Renal pelvis (tissue), 1 donor: ENCODE measurements at regions not wholly inside any gene's neighbourhood (a gene's known extent, or its start where the extent isn't known, plus 50 kb on each side); places are given as distances from the start of the nearest gene placed in this dataset.

Source experiments
- DNase-seq: peaks from one replicate; pipeline ENCODE4 v3.0.0-alpha.2; 2013

- DNase-seq, result no peak
Observed at GRCh38 chr19:30152510-30153291, 210.7 kb downstream of the URI1 start.

DNA sequence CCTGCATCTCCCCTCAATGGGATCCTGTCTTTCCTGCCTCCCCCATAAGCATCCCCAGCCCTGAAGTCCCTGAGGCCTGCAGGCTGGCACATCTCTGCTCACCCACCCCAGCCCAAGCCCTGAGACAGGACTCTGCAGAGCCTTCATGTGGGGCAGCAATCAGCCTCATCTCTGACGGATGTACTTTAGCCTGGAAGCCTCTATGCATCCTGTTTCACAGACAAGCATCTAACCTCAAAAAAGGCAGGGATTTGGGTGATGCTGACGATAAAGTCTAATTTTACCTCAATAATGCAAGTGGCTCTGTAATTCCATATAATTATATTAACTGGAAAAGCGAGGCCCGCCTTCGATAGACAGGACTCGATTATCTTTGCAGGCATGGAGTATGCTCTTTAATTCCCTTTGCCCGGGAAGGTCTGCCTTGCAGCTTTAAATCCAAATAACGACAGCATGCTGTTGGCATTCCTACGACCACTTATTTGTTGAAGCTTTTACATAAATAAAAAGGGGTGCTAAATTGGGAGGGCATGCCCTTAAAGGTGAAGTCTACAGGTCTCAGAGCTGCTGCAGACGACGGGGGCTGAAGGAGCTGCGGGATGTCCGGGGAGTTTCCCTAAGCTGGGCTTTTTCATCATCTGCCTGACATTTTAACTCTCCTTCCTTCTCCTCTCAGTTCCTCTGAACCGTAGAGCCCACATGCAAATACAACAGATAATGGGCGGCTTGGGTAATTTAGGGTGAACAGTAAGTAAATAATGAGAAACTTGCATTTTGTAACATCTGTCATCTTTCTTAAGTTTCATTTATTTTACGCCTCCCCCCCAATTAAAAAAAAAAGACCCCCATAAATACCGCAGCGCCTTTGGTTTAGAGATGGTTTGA lies 211.5 kb downstream of the URI1 start:
- DNase-seq, result no peak

- DNase-seq, result no peak
Observed at GRCh38 chr19:30154410-30154809, 212.4 kb downstream of the URI1 start.

DNA sequence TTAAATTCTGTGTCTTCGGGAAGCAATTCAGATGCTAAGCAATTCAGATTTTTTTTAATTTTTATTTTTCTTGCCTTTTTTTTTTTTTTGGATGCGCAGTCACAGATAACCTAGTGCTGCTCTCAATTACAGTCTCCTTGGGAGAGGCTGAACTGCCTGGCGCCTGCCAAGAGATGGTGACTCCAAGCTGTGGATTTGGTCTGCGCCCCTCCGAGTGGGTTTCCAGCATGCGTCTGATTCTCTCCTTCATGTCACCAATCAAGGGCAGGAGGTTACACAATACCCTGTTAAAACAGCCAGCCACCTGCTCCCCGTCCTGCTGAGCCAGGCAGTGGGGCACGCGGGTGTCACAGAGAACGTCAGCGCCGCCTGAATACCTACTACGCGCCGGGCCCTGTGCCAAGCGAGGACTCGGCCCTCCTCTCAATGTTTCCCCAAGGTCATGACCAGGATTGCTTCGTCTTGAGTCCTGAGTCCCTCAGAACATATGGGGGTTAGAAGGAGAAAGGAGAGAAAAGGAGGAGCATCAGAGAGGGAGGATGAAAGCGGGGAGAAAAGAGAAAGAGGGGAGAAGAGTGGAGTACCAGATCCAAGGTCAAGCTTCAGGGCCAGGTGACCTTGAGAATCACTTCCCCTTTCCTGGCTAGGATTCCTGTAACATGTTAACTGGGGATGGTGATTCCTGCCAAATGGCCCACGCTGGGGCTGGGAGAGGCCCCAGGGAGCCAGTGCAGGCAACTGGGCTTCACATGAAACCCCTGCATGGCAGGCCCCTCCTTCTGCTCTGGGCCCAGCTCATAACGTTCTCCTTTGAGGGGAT lies 213.6 kb downstream of the URI1 start:
- DNase-seq, result no peak

GRCh38 chr19:30156646-30157045 lies 214.6 kb downstream of the URI1 start:
- no peak for DNase-seq

DNA sequence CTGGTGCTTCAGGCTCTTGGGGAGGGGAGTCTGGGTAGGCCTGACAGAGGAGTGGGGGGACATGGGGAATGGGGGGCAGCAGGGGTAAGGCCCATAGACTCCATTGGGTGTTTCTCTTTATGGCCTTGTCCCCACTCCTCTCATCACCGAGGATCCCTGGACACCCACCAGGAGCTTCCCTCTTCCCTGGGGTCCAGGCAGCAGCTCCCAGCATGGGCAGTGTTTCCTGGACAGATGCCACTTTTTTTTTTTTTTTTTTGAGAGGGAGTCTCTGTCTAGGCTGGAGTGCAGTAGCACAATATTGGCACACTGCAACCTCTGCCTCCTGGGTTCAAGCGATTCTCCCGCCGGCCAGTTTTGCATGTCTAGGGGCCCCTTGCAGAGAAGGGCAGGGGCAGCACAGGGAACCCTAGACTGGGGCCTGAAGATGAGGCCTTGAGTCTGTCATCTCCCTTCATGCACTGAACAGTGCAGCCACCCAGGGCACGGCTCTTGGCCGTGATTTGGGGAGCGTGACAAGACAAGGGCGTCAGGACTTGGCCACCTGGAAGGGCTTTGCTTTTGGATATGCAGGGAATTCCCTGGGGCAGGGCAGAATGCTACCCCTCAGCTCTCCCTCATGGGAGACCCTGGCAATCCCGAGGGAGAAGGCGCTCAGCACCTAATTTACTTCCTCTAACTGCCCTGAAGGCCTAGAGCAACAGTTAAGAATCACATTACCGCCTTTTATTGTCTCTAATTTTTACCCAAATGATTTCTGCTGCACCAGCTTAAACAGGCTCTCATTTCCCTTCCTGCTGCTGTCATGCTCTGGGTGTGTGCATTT lies 213.9 kb upstream of the ZNF536 start:
- DNase-seq, result no peak

- DNase-seq, result no peak
Observed at GRCh38 chr19:30158893-30159245, 213.3 kb upstream of the ZNF536 start.

DNA sequence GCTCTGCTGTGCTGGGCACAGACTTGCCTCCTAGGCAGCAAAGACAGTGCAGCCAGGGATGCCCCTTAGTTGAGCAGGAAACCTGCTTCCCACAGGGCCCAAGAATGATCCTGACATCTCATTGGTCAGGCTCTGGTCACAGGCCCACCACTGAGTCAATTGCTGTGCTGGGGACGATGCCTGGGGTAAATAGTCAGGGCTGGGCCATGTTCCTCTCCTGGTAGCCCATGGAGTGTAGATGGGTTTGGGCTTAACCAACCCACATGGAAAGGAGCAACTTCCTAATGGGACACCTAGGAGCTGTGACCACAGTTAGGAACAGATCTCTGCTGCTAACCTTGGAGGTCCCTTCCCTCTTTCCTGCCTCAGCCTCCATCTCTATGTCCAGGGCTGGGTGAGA lies 212.5 kb upstream of the ZNF536 start:
- DNase-seq, result no peak

DNA sequence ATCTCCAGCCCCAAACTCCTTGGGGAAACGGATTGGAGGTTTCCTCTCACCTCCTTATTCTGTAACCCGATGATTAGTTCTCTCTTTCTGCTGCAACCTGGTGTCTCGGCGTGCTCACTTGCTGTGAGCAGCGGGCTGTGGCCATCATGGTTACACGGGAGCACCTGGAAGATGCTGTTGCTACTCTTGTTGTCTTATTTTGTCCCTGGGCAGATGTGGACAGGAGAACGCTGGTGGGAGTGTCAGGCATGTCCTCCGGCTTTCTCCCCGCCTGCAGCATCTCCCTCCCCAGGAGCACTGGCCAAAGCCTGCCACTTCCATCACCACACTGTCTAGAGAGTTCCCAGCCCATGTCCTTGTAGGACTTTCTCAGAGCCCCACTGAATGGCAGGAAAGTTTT lies 211.8 kb upstream of the ZNF536 start:
- DNase-seq, result no peak

GRCh38 chr19:30161021-30161655 lies 211.0 kb upstream of the ZNF536 start:
- no peak for DNase-seq

GRCh38 chr19:30161770-30162169 lies 210.4 kb upstream of the ZNF536 start:
- DNase-seq, result no peak

GRCh38 chr19:30162718-30163117 lies 209.5 kb upstream of the ZNF536 start:
- DNase-seq, result no peak

- DNase-seq, result no peak
Observed at GRCh38 chr19:30163663-30164062, 208.5 kb upstream of the ZNF536 start.

DNA sequence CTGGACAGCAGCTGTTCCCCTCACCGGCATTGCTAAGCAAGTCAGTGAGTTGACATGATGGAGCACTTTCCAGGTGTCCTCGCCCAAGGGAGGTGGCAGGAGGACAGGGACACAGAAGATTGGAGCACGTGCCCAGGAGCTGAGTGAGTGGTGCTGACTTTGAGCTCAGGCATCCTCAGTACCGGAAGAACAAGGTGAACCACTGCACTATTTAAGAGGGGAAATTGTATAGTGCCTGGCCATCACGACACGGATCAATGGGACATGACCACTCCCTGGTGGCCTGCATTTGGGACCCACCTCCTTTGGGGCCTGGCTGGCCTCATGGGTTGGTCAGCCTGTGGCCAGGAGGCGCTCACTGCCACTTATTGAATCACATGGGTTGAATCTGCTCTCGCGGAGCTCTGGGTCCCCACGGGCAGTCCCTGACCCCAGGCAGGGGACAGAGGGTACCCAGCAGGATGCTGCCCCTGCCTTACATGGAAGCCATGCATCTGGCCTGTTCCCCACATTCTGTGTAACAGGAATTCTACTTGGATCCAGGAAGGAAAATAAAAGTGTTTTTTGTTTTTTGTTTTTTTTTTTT lies 206.9 kb upstream of the ZNF536 start:
- DNase-seq, result no peak

GRCh38 chr19:30167206-30167868 lies 204.8 kb upstream of the ZNF536 start:
- DNase-seq, result no peak

- no peak for DNase-seq
Observed at GRCh38 chr19:30167976-30168635, 204.1 kb upstream of the ZNF536 start.

DNA sequence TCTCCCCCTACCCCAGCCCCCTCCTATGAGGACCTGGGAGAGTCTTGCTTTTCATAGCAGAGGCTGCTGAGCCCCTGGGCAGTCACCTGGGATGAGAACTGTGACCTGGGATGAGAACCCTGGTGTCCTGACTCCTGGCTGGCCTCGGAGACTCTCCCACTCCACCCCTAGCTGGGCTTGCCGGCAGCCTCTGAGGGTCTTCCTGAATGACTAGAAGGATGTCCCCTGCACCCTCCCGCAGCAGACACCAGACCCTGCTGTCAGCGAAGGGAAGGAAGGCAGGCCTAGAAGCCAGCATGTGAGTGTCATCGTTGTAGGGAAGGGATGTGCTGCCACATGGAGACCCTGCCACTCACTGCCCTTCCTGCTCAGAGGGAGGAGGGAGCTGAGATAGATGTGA lies 203.4 kb upstream of the ZNF536 start:
- no peak for DNase-seq

DNA sequence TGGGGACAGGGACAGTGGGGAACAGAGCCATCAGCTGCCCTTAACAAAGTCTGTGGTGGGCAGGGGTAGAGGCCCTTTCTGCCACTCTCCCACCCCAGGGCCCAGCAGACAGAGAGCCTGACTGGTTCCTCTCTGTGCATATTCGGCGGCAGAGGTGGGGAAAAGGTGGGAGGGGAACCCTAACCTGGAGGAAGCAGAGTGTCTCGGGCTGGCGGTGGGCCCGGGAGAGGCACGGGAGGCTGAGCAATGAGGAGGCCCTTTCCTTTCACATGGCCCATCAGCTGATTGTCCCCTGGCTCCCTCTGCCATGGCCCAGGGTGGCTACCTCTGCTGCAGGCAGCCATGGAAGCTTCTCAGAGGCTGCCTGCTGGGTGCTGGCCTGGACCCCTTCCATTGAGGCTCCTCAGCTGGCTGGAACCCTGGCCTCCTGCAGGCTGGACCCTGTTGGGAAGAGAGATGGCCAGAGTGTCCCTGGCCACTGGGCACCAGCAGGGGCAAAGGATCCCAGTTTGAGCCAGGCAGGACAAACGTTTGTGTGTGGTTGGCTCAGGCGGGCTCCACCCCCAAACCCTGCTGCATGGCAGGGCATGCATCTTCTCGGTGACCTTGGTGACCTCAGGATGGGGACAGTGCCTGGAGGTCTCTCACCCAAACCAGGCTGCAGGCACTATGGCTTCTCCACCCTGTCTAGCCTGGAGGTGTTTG lies 202.8 kb upstream of the ZNF536 start:
- DNase-seq, result no peak

GRCh38 chr19:30170081-30170480 lies 202.1 kb upstream of the ZNF536 start:
- no peak for DNase-seq
